HG03064 (cell line): ENCODE measurements at regions not wholly inside any gene's neighbourhood (a gene's known extent, or its start where the extent isn't known, plus 50 kb on each side); places are given as distances from the start of the nearest gene placed in this dataset.
"Not testable (repeated sequence)": the region's sequence is repeated elsewhere in the genome, so short reads cannot be mapped to it uniquely, and the experiment has no call there.

Experiments
- ATAC-seq: cut with Tn5 transposase; IDR thresholded peaks from one replicate; pipeline ENCODE4 v1.9.1; 2021; ENCODE audit warnings: low read depth; ENCODE audit not compliant: unreplicated experiment

DNA sequence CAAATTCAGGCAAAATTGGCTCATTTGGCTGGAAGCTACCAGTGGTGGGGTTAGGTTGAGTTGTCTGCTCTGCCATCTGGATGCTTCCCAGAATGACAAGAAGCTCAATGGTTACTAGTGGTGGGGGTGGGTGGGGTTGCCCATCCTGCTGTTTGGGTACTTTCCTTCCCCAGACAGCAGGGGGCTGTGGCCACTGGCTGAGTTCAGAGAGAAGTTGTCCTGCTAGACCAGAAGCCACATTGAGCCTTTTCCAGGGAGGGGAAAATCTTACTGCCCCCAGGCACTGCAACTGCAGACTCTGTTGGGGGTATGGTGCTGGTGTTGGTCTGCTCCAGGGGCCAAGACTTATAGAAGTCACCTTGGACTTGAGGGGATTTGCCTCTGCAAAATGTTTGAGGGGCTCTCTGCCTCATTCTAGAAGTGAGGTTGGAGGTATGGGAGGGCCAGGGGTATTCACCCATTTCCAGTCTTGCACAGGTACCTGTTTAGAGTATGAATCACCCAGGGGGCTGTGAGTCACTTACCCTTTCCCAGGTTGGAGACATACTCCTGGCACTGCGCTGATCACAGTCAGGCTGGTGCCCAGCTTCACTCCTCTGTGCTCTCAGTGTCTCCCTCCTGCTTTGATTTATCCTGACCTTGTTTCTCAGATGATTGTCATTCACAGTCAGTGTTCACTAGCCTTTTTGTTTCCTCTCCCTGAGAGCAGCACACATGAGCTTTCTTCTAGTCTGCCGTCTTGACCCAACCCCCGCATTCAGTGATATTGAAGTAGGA is 89.1 kb upstream of the NEGR1 start:
- ATAC-seq: no peak

DNA sequence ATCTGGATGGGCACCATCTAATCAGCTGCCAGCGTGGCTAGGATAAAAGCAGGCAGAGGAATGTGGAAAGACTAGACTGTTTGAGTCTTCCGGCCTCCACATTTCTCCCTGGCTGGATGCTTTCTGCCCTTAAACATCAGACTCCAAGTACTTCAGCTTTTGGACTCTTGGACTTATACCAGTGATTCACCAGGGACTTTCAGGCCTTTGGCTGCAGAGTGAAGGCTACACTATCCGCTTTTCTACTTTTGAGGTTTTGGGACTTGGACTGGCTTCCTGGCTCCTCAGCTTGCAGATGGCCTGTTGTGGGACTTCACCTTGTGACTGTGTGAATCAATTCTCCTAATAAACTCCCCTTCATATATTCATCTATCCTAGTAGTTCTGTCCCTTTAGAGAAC is 88.5 kb upstream of the NEGR1 start:
- ATAC-seq: not testable (repeated sequence)

DNA sequence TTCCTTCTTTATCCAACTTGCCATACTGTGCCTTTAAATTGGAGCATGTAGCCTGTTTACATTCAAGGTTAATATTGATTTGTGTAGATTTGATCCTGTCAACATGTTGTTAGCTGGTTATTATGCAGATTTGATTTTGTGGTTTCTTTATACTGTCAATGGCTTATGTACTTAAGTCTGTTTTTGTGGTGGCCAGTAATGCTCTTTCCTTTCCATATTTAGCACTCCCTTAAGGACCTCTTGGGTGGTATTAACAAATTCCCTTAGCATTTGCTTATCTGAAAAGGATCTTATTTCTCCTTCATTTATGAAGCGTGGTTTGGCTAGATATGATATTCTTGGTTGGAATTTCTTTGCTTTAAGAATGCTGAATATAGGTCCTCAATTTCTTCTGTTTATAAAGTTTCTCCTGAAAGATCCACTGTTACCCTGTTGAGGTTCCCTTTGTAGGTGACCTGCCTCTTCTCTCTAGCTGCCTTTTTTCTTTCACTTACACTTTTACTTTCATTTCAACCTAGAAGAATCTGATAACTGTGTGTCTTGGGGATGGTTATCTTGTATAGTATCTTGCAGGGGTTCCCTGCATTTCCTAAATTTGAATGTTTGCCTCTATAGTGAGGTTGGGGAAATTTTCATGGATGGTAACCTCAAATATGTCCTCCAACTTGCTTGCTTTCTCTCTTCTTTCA is 86.9 kb upstream of the NEGR1 start:
- ATAC-seq: no peak

DNA sequence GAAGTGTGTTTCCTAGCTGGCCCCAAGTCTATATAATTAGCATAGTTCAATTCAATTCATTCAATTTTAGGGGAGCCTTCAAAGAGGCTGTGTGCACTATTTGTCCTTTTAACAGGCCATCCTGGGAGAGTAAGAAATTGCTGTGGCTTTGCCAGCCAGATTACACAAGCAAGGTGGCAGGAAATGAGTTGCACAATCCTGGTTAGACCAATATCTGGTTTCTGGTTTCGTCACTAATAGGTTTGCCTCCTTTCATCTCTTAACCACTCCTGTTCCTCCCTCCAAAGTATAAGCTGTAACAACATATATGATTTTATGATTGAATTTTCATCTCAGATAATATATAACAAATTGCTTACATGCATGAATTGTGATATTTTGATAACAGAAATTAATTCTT is 84.1 kb upstream of the NEGR1 start:
- no peak for ATAC-seq

DNA sequence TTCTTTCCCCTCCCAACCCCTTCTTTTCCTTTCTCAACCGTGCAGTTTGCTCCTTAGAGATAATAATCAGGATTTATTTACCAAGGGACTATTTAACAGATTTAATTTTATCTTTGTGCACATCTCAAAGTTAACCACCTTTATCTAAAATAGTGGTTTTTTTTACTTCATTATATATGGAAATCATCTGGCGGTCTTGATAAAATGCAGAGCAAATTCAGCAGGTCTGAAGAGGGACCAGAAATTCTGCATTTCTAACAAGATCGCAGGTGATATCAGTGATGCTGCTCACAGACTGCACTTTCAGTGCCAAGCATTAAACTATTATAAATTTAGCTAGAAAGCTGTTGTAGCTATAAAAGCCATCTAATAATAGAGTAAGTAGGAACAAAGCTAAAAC is 83.4 kb upstream of the NEGR1 start:
- no peak for ATAC-seq

DNA sequence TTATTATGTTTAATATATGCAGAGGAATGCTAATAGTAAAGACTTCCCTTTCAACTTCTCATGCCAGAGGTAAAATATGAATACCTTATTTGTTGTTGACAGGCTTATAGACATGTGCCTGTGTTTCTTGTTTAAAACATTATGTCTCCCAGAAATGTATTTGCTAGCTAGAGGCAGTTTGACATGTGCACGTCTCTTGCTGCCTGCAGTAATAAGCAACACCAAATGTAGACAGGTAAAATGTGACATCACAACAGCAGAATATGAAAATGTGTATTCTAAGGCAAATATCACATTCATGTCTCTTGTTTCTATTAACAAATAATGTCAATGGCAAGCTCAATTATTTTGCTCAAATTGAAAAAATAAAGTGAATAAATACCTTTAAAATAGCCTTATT is 80.2 kb upstream of the NEGR1 start:
- ATAC-seq: no peak

DNA sequence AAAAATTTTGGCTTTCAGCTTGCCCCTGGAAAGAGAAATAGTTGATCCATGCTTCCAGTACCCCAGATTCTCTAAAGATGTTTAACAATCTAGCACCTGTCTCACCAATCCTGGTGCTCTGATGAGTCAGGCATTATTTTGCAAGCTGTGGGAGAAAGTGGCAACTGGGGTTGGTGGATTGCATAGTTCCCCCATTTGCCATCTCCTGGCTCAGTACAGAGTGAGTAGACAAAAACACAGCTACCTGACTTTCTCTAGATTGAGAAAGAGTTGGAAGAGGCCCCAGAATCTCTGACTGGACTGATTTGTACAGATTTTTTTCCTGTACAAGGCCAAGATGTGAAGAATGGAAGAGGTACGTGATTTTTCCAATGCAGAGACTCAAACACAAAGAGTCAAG is 75.1 kb upstream of the NEGR1 start:
- ATAC-seq: no peak

DNA sequence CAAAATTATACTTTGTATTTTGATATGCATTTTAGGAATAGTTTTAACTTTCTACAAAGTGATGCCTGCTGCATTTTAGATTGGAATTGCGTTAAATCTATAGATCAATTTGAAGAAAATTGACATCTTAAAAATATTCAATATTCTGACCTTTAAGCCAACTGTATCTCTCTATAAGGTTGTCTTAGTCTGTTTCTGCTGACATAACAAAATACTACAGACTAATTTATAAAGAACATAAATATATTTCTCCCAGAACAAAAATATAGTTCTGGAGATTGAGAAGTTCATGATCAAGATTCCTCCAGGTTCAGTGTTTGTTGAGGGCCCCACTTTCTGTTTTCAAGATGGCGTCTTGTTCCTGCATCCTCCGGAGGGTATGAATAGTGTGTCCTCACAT is 73.6 kb upstream of the NEGR1 start:
- ATAC-seq: no peak

DNA sequence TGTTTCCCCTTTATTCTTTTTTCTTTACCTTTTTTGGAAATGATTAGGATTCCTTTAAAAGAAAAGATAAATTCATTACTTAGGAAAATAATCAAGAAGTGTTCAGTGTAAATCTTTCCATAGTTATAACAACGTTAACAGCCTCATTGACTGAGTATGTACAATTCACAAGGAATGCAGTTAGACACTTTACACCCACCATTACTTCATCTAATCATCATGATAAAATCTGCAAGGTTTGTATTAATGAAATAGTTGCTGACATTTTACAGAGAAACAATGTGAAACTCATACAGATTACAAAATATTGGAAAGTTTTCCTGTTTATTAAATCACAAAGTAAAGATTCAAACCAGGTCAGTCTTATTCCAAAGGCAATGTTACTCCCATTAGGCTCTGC is 59.3 kb upstream of the NEGR1 start:
- no peak for ATAC-seq

DNA sequence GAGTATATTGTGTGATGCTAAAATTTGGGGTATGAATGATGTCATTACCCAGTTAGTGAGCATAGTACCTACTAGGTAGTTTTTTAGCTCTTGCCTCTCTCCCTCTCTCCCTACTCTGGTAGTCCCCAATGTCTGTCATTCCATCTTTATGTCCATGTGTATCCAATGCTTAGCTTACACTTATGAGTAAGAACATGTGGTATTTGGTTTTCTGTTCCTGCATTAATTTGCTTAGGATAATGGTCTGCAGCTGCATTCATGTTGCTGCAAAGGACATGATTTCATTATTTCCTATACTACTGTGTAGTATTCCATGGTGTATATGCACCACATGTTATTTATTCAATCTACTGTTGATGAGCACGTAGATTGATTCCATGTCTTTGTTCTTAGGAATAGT is 54.4 kb upstream of the NEGR1 start:
- no peak for ATAC-seq
